Breast epithelium (tissue), 4 donors: ENCODE measurements at regions not wholly inside any gene's neighbourhood (a gene's known extent, or its start where the extent isn't known, plus 50 kb on each side); places are given as distances from the start of the nearest gene placed in this dataset.

Experiments used
- DNase-seq, 2 donors: peaks; one replicate each; pipeline ENCODE4 v3.0.0-alpha.2; 2019; ENCODE audit warnings: low spot score in 2 of 2
- H3K27ac ChIP-seq, 2 donors: fragments of 200-600 bp; sonication (generic) in 1 of 2; one replicate each; pipeline ENCODE4 v1.5.1; 2016 to 2019; ENCODE audit warnings: mild to moderate bottlenecking in 1 of 2
- H3K27me3 ChIP-seq, 2 donors: fragments of 200-600 bp; sonication (generic) in 1 of 2; one replicate each; pipeline versions ENCODE4 v1.5.1 to v1.6.0; 2017 to 2019; ENCODE audit warnings: control low read depth in 1 of 2, mild to moderate bottlenecking in 1 of 2
- H3K36me3 ChIP-seq: fragments of 200-600 bp; one replicate; pipeline ENCODE4 v1.5.1; 2019
- H3K4me1 ChIP-seq, 2 donors: fragments of 200-600 bp; sonication (generic); one replicate each; pipeline ENCODE4 v1.5.1; 2016 to 2019; ENCODE audit warnings: control low read depth in 1 of 2
- H3K4me3 ChIP-seq, 3 donors: fragments of 200-600 bp; sonication (generic); 1 replicate in 2 of 3; 2 replicates in 1 of 3; pipeline ENCODE4 v1.5.1; 2016 to 2019; ENCODE audit warnings: mild to moderate bottlenecking in 3 of 3, moderate library complexity in 2 of 3
- H3K9me3 ChIP-seq, 2 donors: fragments of 200-600 bp; sonication (generic) in 1 of 2; one replicate each; pipeline ENCODE4 v1.5.1; 2016 to 2019; ENCODE audit warnings: control low read depth in 1 of 2
- POLR2A ChIP-seq: fragments of 450-650 bp; IDR thresholded peaks from one replicate; pipeline ENCODE4 v1.6.1; 2016; ENCODE audit warnings: antibody characterized with exemption, mild to moderate bottlenecking, moderate library complexity
- POLR2AphosphoS5 ChIP-seq, 3 donors: sonication (generic); formaldehyde crosslinking; IDR thresholded peaks; one replicate each; pipeline ENCODE4 v1.6.1; 2017; ENCODE audit warnings: antibody characterized with exemption in 3 of 3
- intact Hi-C: fragments of 100-400 bp; cut with DNase I; formaldehyde crosslinking; loops from one replicate; pipeline ENCODE4 v1.15.1; 2023; ENCODE audit warnings: low total_unique reads
- TF ChIP-seq, protein P1 (sequence below), 3 donors: fragments of 450-650 bp; IDR thresholded peaks; one replicate each; pipeline ENCODE4 v1.5.1; 2016 to 2017; ENCODE audit warnings: antibody characterized with exemption in 3 of 3, mild to moderate bottlenecking in 3 of 3, moderate library complexity in 3 of 3

DNA sequence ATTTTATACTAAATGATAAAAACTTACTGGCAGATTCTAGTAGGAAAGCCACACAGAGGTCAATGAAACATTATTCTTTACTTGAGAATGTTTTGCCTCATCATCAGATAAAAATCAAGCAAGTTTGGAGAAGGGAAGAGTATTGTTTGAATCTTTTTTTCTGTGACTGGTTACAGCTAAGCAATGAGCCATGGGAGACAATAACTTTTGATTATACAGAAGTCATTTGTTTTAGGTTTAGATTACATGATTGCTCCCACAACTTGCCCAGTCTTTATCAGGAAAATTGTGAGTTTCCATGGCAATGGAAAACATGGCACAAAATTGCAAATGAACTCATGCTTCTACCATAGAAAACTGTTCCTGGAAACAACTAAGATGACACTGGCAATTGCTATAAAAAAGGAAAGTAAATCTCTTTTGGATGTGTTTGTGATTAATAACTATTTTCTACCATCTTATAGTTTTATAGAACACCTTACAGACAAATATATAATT lies 476.8 kb downstream of the MBD2 start:
- no peak for DNase-seq
- Histone ChIP-seq H3K27me3 (no peaks in the 10 kb centered on the region), H3K27ac (no peak overlapping the region), H3K9me3 (no peaks in the 10 kb centered on the region), H3K4me1 (no peaks in the 10 kb centered on the region), H3K36me3 (no peaks in the 10 kb centered on the region), H3K4me3 (no peak overlapping the region)
- intact Hi-C loops, result no loop called here
- TF ChIP-seq, protein P1, sequence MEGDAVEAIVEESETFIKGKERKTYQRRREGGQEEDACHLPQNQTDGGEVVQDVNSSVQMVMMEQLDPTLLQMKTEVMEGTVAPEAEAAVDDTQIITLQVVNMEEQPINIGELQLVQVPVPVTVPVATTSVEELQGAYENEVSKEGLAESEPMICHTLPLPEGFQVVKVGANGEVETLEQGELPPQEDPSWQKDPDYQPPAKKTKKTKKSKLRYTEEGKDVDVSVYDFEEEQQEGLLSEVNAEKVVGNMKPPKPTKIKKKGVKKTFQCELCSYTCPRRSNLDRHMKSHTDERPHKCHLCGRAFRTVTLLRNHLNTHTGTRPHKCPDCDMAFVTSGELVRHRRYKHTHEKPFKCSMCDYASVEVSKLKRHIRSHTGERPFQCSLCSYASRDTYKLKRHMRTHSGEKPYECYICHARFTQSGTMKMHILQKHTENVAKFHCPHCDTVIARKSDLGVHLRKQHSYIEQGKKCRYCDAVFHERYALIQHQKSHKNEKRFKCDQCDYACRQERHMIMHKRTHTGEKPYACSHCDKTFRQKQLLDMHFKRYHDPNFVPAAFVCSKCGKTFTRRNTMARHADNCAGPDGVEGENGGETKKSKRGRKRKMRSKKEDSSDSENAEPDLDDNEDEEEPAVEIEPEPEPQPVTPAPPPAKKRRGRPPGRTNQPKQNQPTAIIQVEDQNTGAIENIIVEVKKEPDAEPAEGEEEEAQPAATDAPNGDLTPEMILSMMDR (IDR thresholded peaks at IDR 0.05), result no peak
- TF ChIP-seq POLR2AphosphoS5 (IDR thresholded peaks at IDR 0.05) (no peak), POLR2A (no peak)

DNA sequence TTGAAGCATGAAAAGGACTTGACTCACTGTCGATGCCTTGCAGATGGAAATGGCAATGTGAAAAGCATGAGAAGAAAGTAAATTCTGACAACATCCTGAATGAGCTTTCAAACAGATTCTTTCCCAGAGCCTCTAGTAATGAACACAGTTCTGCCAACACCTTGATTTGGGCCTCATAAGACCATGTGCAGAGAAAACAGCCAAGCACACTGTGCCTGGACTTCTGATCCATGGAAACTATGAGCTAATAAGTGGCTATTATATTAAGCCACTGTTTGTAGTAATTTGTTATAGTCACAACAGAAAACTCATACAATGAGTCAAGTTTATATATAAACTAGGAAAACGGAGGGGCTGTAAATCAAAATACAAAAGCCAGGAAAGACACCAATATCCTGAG lies 477.3 kb downstream of the MBD2 start:
- H3K4me3 ChIP-seq, result no peak overlapping the region
- H3K4me1 ChIP-seq, result no peaks in the 10 kb centered on the region
- no peaks in the 10 kb centered on the region for H3K9me3 ChIP-seq
- no peak for TF ChIP-seq POLR2AphosphoS5 (IDR thresholded peaks at IDR 0.05)
- TF ChIP-seq, protein P1 (IDR thresholded peaks at IDR 0.05), result no peak
- TF ChIP-seq POLR2A, result no peak
- no peaks in the 10 kb centered on the region for H3K27me3 ChIP-seq
- H3K27ac ChIP-seq, result no peak overlapping the region
- no peak for DNase-seq
- no peaks in the 10 kb centered on the region for H3K36me3 ChIP-seq
- intact Hi-C loops, result no loop called here

DNA sequence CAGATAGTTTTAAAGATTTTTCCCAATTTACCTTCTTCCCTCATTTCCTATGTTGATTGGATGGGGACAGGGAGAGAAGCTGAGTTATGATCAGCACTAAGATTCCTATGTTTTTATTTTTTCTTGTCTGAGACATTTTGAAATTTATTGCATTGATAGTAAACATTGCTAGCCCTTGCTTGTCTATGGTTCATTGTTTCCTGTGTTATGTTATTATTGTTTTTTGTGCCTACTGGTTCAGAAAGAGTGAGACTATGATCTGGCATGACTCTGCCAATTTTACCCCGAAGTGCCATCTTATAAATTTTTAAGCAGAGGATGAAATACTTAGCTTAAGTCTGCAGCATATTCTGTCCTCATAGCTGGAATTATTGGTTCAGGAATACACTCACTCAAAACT lies 478.5 kb downstream of the MBD2 start:
- Histone ChIP-seq H3K27me3 (no peaks in the 10 kb centered on the region), H3K4me1 (no peaks in the 10 kb centered on the region), H3K27ac (no peak overlapping the region), H3K9me3 (no peaks in the 10 kb centered on the region), H3K4me3 (no peak overlapping the region), H3K36me3 (no peaks in the 10 kb centered on the region)
- TF ChIP-seq POLR2AphosphoS5 (IDR thresholded peaks at IDR 0.05) (no peak), POLR2A (no peak)
- TF ChIP-seq, protein P1 (IDR thresholded peaks at IDR 0.05), result no peak
- no peak for DNase-seq
- intact Hi-C loops, result no loop called here

DNA sequence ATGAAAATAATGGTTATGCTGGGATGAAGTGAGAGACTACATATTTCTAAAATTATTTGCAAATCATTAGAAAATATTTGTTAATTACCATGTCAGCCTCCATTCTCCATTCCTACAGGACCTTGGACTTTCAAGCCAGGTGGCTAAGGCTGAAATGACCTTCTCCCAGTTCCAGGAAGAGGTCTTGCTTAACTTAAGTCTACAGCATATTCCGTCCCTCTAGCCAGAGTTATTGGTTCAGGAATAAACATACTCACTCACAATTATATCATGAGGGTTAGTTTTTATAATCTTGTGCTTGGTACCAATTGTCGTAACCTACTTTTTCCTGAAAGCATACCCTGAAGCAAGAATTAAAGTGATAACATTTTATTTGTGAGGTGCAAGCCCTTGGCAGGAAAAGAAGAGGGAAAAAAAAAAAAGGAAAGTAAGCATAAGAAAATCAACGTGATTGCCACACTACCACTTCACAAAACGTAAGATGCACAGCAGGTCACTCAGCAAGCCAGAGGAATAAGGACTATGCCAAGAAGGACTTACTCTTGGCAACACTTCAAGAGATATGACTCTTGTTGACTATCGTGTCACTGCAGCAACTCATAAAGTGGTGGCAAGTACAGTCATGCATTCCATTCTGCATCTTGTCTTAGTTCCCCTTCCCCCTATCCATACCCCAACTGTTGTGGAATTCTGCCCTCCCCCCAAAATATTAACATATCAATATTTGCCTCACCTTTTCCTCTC lies 479.1 kb downstream of the MBD2 start:
- no peak for DNase-seq
- Histone ChIP-seq H3K27me3 (no peaks in the 10 kb centered on the region), H3K36me3 (no peaks in the 10 kb centered on the region), H3K9me3 (no peaks in the 10 kb centered on the region), H3K4me3 (no peak overlapping the region), H3K4me1 (no peaks in the 10 kb centered on the region), H3K27ac (no peak overlapping the region)
- no peak for TF ChIP-seq POLR2A
- TF ChIP-seq POLR2AphosphoS5 (IDR thresholded peaks at IDR 0.05), result no peak
- TF ChIP-seq, protein P1 (IDR thresholded peaks at IDR 0.05), result no peak
- intact Hi-C loops, result no loop called here

DNA sequence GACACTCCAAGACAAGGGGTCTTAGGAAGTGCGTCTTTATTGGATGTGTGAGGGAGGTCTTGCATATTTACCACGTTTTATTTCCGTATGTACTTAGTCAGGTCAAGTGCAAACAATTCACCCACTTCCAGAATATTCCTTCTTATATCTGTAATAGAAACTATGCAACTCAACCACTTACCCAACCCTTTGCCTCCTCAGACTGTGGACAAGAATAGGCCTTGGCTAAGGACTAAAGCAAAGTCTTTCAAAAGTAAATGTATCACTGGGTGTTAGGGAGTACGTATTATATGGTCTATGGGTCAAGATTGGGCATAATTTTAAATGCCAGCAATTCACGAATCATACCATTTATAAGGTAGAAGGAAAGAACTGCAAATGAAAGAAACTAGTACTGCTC lies 484.8 kb downstream of the MBD2 start:
- H3K4me3 ChIP-seq, result no peak overlapping the region
- TF ChIP-seq POLR2AphosphoS5 (IDR thresholded peaks at IDR 0.05) (no peak), POLR2A (no peak)
- TF ChIP-seq, protein P1 (IDR thresholded peaks at IDR 0.05), result no peak
- H3K27ac ChIP-seq, result no peak overlapping the region
- no peaks in the 10 kb centered on the region for H3K36me3 ChIP-seq
- H3K9me3 ChIP-seq, result no peaks in the 10 kb centered on the region
- DNase-seq, result no peak
- intact Hi-C loops, result no loop called here
- H3K27me3 ChIP-seq, result no peaks in the 10 kb centered on the region
- H3K4me1 ChIP-seq, result no peaks in the 10 kb centered on the region
